ENCODE measurements at regions not wholly inside any gene's neighbourhood (a gene's known extent, or its start where the extent isn't known, plus 50 kb on each side); places are given as distances from the start of the nearest gene placed in this dataset.

DNA sequence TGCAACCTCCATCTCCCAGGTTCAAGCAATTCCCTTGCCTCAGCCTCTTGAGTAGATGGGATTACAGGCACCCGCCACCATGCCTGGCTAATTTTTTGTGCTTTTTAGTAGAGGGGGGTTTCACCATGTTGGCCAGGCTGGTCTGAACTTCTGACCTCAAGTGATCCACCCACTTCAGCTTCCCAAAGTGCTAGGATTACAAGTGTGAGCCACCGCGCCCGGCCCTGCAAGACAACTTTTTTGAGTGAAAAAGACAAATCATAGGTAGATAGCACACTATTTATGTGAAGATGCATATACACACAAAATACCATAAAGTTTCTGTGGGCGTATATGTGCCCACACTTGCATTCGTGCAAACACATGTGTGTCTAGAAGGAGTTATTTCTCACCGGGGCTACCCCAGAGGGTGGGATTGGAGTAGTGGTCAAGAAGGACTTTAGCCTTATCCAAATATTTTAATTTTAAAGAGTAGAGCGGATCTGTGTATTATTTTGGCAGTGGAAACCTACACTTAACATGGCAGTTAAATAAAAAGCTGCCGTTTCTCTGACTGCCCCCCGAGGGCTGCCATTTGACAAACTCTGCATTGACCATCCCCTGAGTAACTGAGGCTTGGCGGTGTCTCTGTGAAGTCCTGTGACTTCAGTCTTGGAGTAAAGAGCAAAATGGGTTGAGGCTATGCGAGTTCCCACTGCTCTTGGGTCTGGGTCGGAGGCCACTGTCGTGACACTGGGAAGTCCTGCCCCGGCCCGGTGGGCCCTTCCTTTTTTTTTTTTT, 93.4 kb upstream of the PTCH1 start:
- no peak for DNase-seq

DNA sequence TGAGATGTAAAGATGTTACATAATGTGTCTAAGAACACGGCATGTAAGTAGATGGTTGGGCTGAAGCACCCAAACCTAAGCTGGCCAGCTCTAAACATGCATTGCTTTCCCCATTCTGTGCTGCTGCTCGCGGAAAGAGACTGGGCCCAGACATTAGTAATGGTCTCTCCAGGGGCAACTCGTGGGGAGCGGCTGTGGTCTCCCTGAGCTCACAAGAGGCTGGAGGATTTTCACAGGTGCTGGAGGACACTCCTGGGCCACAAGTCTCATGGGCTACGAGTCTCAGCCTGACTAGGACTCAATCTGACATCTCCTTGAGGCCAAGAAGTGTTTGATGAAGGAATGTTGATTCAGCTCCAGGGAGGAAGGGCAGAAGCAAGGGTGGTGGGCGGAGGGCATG, 92.7 kb upstream of the PTCH1 start:
- DNase-seq: no peak

DNA sequence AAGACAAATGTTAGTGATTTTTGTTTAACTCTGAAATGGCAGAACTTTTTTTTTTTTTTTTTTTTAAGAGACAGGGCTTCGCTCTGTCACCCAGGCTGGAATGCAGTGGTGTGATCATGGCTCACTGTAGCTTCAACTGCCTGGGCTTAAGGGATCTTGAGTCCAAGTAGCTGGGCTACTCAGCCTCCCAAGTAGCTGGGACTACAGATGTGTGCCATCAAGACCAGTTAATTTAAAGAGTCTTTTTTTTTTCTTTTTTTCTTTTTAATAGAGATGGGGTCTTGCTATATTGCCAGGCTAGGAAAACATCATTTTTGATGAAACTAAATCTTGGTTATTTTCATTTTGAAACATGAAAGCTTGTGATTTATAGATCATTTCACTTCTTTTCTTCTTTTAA, 91.6 kb upstream of the PTCH1 start:
- no peak for DNase-seq

DNA sequence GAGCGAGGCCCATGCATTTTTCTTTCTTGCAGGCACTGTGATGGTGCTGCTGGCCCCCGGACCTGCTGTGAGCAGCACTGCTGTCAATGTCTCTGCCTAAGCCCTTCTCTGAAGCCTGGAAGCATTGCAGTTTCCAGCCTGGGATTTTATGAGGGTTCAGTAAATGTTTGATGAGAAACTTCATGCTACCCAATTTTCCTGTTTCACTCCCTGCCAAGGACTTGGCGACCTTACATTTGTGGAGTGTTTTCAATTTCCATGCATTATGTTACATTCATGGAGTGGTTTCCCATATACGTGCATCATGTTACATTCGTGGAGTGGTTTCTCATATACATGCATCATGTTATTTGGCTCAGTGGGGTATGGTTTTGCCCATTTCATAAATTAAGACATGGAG, 90.7 kb upstream of the PTCH1 start:
- DNase-seq: no peak

DNA sequence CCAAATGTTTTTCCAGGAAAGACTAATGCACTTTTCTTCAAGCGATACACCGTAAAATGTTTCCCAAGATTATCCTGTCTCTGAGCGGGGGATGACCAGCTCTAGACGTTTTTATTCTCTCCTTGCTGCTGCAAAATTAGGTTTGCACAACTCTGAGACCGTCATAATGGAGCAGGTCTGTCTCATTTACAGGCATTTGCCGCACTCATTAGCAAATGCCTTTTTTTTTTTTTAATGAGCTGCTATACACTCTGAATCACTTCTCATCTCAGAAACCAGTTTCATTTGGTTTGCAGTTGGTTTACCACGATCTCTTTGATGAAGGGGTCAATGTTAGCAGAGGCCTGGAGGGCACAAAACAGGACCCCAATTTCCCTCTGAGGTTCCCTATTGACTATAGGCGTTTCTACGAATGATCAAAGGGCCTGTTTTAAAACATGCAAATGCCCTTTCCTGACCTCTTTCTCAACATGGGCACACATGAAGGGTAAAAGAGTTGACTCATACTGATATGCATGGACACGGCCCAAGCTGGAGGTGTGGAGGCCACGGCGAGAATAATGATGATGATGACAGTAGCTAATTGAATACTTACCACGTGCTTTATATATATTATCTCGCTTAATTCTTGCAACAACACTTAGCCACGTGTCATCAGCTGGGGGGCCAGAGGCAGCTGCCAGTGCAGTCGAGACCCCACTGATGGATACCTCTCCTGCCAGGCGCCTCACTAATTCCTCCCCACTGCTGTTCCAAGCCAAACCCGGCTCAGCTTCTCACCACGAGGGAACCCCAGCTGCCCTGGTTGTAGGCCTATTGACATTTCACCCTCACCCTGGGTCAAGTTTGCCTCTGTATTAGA, 89.9 kb upstream of the PTCH1 start:
- DNase-seq: no peak

DNA sequence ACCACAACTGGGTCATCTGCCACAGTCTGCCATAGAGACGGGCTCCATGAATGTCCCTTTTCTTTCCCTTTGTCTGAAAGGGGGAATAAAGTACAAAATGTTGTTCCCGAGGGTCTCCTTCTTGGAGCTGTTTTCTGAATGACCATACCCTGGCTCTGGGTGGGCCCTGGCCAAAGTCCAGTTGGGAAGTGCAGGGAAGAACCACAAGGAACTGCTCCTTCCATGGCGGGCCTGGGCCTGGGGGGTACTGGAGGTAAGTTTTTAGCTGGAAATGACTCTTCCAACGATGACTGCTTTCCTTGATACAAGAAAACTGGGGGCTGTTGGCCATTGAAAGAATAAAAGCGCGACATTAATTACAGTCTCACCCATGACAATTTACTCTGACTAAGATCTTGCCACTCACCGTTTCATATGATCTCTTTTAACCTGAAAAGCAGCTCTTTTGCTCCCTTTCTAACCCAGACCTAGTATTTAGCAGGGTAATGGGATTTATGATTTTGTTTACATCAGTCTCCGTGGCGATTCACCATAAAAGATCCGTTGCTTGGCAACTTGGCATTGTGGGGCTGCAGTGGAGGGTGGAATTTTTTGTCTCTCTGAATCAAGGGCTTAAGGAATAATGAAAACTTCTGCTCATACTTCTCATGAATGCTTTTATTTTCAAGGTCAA, 89.2 kb upstream of the PTCH1 start:
- DNase-seq: no peak

DNA sequence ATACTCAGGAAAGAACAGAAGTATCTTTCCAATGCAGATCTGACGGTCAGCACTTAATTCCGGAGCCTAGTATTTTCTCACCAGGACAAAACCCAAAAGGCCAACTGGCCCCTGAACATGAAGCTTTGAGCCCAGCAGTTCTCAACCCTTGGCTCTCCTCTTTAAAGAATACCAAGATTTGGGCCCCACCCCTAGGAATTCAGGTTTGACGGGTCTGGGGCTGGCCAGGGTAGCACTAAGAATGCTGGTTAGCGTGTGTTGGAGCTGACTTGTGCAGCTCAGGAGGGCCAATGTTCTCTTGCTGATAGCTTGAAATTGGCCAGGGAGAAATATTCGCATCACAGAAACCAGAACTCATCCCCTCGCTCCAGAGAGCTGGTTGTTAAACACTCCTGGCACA, 88.3 kb upstream of the PTCH1 start:
- DNase-seq: no peak

DNA sequence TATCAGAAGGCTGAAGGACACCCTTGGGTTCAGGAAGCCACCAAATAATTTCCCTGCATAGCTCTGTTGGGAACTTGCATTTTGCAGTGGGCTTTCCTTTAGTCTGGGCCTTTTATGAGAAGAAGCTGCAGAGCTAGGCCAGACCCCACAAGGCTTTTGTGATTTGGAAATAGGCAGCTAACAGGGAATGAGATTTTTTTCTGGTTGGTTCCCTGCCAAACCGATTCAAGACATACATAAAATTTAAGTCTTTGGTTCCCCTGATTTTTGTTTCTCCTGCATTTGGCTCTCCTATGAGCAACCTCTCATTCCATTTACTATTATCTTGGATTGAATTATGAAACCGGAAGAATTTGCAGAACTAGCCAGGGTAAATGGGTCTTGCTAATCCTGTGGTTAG, 81.5 kb upstream of the PTCH1 start:
- no peak for DNase-seq

DNA sequence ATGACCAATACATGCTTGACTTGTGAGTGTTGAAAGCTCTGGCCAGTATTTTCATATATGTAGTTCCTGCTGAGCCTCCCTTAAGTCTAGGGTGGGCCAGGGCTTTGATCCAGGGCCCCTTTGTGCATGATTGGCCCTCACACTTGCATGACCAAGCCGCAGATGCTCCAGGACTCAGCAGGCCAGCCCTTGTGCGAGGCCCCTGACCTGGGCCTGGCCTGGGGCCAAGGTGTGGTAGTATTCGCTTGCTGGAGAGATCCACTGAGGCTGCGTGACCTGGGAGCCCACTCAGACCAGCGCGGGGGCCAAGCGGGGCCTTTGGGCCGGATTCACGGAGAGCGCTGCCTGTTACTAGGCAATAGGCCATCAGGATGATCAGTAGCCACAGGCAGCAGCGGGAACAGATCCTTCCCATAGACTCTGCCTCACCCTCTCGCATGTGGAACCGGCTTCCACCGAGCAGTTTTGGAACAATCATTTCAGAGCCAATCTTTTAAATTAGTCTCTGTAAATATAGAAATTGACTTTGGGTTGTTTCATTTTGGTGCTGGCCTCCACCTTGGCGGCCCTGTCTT, 79.0 kb upstream of the PTCH1 start:
- no peak for DNase-seq

DNA sequence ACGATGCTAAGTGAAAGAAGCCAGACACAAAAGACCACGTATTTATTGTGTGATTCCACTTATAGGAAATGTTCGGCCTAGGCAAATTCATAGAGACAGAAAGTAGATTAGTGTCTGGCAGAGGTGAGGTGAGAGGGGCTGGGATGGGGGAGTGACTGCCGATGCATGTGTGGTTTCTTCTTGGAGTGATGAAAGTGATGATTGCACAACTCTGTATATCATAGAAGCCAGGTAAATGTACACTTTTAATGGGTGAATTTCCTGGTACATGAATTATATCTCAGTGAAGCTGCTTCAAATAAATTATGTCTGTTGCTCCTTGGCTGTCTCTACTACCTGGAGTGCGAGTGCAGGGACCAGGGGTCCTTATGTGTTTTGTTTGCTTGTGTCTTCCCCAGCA, 76.2 kb upstream of the PTCH1 start:
- no peak for DNase-seq

DNA sequence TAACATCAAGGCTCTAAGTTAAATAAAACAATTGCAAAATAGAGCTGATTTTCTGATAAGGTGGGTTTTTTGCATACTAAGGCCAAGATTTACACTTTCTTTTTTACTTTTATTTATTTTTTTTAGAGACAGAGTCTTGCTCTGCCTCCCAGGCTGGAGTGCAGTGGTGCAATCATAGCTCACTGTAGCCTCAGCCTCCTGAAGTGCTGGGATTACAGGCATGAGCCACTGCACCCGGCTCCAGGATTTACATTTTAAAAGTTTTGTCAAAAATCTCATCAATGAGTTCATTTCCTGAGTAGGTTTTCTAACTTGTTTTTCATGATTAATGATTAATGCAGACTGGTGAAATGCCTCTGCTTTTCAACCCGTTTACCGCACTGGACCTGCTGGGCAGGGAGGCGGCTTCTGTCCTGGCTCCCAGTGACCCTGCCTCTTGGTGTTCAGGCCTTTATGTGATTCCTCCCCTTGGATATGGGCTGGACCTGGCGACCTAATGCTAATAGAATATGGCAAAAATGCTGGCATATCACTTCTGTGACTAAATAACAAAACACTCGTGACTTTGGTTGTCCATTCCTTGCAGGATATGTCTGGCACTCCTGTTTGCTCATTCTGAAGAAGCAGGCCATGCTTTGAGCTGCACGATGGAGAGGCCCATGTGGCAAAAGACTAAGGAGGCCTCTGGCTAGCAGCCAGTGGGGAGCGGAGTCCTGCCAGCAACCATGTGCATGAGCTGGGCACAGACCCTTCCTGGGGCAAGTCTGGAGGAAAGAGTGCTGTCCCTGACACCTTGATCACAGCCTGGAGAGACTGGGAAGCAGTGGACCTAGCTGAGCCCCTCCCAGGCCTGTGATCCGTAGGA, 72.2 kb upstream of the PTCH1 start:
- DNase-seq: no peak

DNA sequence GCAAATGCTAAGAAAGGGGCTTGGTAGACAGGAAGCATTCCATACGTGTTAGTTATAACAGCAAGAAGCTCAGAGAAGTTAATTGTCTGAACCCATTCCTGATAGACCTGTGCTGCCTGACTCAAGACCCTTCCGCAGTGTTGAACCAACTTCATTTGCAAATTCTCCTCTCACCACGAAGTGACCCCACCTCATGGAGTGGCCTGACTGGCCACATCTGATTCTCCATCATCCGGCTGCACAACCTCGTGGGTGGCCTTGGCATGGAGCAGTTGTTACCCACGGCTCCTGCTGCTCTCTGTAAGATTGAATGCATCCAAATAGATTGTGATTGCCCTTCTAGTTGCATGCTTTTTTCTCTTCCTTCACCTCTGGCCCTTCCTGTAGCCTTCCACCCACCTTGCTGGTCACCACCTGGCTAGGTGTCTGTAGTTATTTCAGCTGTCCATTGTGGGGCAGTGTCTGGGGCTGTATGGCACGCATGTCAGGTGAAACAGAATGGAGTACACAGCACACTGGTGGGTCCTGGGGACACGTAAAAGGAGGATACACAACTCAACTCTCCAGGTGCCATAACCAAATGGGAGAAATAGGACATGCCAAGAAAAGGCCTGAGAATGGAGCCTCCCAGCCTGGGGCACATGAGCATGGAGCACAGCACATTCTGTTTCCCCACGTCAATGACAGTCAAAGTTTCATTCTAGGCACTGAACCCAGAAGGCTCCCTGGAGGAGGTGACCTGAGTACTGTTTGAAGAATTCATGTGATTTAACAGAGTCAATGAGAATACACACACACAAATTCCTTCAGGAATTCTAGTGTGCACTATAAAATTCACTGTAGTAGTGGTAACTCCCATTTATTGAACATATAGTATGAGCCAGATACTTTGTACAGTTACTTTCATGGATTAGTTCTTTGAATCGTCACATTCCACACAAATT, 70.5 kb upstream of the PTCH1 start:
- DNase-seq: no peak

DNA sequence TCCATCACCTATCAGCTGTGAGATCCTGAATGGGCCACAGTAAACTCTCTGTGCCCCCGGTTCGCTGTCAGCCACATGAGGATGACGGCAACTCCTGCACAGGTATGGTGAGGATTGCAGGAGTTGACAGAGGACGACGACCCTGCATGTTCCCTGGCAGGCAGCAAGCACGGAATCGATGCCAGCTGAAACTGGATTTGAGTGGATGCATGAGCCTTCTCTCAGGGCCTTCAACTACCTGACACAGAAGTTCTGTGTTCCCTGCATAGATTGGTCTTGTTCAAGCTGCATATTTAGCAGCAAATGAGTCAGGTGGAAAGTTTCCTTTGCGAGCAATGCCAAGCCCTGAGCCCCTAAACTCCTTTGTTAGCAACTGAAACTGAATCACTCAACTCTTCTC, 69.6 kb upstream of the PTCH1 start:
- no peak for DNase-seq

DNA sequence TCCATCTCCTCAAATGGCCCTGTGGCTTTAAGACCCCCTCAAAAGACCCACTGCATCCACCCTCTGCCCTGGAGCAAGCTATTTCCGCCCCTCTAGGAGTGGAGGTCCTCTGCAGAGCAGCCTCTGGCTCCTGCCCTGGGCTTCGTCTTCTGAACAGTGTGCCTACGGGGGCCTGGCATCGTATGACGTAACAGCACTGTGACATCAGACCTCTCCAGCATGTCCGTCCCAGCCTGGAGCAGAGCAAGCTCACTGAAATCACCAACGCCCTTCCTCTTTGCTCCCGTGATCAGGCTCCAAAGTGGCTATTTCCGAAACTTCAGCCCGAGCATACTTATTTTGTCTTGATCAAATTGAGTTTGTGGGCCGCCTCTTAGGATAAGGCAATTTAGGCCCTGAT, 69.1 kb upstream of the PTCH1 start:
- no peak for DNase-seq

DNA sequence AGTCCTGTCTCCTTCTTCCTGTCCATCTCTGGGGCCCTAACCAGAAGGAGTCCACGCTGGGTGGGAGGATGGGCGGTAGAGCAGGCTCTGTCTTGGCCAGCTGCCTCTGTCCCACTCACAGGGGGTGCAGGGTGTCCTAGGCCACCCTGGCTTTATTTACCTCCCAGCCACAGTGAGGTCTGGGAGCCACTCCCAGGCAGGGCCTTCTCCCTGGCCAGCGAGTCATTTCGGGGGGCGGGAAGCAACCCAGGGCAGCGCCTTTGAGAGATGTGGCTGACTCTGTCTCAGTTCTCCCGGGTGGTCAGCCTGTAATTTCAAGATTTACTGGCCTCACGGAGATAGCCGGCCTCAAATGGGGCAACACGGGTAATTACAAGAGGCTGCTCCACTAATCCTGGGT, 67.4 kb upstream of the PTCH1 start:
- no peak for DNase-seq

DNA sequence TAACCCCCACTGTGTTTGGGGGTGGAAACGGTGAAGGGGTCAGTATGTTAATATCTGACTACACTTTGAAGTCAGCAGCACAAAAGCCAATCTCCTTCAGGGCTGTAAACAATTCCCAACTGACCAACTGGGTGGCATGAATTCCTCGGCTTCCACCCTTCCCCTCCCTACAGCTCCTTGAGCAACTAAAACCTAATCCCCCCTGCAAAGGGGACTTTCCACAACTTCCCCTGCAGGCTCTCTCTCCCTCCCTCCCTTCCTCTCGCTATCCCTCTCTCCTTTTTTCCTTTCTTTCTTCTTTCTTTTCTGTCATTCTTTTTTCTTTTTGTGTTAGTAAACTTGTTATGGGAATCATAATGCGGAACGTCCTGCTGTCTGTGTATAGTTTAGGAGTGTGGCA, 65.1 kb upstream of the PTCH1 start:
- DNase-seq: no peak

DNA sequence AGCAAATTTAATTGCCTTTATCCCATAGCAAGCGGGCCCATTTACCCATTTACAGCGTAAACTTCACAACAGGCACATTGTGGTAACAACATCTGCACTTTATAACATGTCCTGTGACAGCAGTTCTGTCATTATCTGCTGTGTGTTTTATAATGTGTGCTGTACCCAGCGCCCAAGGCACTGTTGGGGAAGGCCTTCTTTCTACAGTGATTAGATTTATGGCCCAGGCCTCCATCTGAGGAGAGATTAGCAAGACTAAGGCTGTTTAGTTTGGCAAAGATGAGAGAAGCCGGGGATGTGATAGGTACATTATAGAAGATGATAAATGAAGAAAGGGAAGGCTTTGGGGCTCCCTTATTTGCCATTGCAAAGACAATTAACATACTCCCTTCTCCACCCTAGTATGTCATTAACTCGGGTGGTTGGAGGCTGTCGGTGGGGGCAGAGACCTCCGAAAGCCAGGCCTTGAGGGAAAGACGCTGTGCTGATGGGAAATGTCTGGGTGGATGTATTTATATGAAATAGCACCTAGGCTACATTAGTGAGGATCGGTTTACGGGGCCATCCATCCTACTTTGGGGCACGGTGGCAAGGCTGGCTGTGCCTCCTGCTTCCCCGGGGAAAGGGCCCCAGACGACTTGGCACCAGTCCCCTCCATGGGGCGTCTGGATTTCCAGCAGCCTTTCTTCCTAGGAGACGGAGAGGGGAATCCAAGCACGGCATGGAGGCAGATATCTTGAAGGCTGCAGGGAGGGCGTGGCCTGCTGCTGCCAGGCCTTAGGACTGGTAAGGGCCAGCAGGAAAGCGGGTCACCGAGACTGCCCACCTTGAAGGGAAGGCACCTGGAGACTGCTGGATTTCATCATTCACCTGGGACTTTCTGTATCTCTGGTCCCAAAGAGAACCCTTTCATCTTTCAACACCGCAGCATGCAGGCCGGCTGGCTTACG, 64.3 kb upstream of the PTCH1 start:
- no peak for DNase-seq

DNA sequence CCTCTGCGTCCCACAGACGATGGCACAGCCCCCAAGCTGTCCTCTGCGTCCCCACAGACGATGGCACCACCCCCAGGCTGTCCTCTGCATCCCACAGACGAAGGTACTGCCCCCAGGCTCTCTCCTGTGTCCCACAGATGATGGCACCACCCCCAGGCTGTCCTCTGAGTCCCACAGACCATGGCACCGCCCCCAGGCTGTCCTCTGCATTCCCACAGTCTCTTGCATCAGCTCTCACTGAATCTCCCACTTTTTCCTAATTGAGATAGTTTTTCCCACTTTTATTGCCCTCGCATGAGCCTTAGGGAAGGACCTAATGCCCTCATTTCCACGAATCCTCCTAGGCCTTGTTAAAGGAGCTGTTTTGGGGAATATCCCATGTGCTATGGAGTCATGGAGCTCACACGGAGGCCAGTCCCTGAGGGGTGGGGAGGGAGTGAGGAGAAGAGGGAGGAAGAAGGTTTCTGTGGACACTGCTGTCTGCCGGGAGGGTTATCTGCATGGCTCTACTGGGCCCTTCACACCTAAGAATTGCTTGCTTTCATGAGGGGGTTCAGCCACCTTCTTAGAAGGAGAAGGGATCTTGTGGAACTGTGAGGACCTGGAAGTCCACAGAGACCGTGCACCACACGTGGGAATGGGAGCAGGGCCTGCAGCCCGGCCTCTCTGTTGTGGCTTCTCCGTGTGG, 58.2 kb upstream of the PTCH1 start:
- DNase-seq: no peak

DNA sequence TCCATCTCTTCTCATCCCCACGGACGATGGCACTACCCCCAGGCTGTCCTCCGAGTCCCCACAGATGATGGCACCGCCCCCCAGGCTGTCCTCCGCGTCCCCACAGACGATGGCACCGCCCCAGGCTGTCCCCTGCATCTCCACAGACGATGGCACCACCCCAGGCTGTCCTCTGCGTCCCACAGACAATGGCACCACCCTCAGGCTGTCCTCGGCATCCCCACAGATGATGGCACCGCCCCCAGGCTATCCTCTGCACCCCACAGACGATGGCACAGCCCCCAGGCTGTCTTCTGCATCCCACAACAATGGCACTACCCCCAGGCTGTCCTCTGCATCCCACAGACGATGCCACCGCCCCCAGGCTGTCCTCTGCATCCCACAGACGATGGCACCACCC, 57.4 kb upstream of the PTCH1 start:
- DNase-seq: no peak

DNA sequence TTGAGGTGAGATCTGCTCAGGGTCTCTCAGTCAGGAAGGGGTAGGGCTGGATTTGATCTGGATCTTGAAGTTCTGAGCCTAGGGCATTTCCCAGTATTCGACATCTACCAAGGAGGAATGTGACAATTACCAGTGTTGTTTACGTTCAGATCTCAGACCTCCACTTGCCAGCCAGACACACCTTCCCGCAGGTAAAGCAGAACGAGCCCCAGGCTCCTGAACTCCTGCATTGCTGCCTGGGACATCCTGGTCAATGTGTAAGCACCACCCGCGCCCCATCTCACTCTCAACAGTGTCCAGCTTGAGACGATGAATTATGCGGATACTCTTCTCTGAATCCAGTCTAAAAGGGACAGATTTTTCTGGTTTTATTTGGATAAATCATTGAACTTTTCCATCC, 56.7 kb upstream of the PTCH1 start:
- DNase-seq: no peak
